ENCODE measurements at regions not wholly inside any gene's neighbourhood (a gene's known extent, or its start where the extent isn't known, plus 50 kb on each side); places are given as distances from the start of the nearest gene placed in this dataset.

DNA sequence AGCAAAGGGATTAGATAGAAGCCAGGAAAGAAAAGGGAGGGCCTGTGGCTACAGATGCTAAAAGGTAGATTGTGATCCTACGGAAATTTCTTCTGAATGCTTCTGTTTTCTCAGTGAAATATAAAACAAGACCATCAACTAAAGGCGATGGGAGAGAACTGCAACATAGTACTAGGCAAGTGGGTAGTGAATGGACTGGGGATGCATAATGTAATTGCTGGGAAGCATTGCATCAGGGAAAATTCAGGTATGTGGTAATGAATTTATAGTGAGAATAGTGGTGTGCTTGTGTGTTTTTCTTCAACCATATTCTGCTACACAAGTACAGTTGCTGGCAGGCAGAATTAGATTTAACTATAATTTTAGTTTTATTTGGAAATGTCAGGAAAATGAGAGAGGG, 156.6 kb downstream of the OPN5 start:
- Mint-ChIP-seq H3K4me1 (ENCODE audit: low read depth) (no peaks in the 10 kb centered on the region), H3K27ac (no peak overlapping the region), H3K4me3 (no peak overlapping the region), H3K9me3 (no peaks in the 10 kb centered on the region), H3K27me3 (peaks cover 2% of the 10 kb centered on the region), H3K36me3 (ENCODE audit: low read depth) (no peaks in the 10 kb centered on the region)
- TF ChIP-seq, protein P1, sequence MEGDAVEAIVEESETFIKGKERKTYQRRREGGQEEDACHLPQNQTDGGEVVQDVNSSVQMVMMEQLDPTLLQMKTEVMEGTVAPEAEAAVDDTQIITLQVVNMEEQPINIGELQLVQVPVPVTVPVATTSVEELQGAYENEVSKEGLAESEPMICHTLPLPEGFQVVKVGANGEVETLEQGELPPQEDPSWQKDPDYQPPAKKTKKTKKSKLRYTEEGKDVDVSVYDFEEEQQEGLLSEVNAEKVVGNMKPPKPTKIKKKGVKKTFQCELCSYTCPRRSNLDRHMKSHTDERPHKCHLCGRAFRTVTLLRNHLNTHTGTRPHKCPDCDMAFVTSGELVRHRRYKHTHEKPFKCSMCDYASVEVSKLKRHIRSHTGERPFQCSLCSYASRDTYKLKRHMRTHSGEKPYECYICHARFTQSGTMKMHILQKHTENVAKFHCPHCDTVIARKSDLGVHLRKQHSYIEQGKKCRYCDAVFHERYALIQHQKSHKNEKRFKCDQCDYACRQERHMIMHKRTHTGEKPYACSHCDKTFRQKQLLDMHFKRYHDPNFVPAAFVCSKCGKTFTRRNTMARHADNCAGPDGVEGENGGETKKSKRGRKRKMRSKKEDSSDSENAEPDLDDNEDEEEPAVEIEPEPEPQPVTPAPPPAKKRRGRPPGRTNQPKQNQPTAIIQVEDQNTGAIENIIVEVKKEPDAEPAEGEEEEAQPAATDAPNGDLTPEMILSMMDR (IDR thresholded peaks at IDR 0.05), result no peak
- CTCF ChIA-PET, result no interaction called here
- DNase-seq (no peak), ATAC-seq (no peak)
- POLR2A ChIA-PET, result no interaction called here
- intact Hi-C loops (cut with micrococcal nuclease), result no loop called here

DNA sequence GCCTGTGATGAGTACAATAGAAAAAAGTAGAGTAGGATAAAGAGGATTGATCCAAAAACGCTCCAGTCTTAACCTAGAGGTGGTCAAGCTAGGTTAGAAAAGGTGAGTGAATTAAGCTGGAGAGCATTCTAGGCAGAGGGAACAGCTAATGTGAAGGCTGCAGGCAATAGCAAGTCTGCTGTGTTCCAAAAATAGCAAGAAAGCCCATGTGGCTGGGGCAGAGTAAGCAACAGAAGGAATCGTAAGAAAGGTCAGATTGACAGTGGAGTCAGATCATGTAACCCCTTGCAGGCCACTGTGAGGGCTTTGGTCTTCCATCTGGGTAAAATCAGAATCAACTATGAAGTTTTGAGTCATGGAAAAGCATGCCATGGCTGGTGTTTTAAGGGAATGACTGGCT, 155.0 kb downstream of the OPN5 start:
- H3K4me1 Mint-ChIP-seq (ENCODE audit: low read depth), result no peaks in the 10 kb centered on the region
- DNase-seq (no peak), ATAC-seq (no peak)
- TF ChIP-seq, protein P1 (IDR thresholded peaks at IDR 0.05), result no peak
- POLR2A ChIA-PET, result no interaction called here
- CTCF ChIA-PET, result no interaction called here
- no peak overlapping the region for H3K27ac Mint-ChIP-seq
- no peaks in the 10 kb centered on the region for H3K36me3 Mint-ChIP-seq (ENCODE audit: low read depth)
- H3K4me3 Mint-ChIP-seq, result no peak overlapping the region
- intact Hi-C loops (cut with micrococcal nuclease), result no loop called here
- H3K9me3 Mint-ChIP-seq, result no peaks in the 10 kb centered on the region
- peaks cover 2% of the 10 kb centered on the region for H3K27me3 Mint-ChIP-seq

DNA sequence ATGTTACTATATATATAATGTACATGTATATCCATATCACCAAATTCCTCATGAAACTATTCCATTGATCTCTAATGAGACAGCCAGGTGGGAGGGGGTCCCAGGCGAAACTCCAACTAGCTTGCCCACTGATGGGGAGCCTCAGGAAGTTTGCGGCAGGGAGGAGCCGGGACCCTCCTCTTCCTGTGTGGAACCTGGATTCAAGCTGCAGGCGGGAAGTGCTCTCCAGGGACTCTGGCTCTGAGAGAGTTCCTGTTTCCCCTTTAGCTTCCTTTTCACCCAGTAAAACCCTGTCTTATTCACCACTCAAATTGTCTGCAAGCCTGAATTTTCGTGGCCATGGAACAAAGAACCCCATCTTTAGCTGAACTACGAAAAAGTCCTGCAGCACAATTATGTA, 152.2 kb downstream of the OPN5 start:
- DNase-seq (no peak), ATAC-seq (no peak)
- ChIA-PET CTCF (interaction anchor here (0.7 kb wide), 1 partner anchor 36 kb away, joined by 3 read pairs; no protein-coding TSS in a partner anchor), POLR2A (interaction anchor here (0.6 kb wide), 1 partner anchor 16 kb away, joined by 3 read pairs; no protein-coding TSS in a partner anchor)
- TF ChIP-seq, protein P1 (IDR thresholded peaks at IDR 0.05), result no peak
- Mint-ChIP-seq H3K27ac (no peak overlapping the region), H3K4me3 (no peak overlapping the region), H3K9me3 (no peaks in the 10 kb centered on the region), H3K4me1 (ENCODE audit: low read depth) (no peaks in the 10 kb centered on the region), H3K36me3 (ENCODE audit: low read depth) (no peaks in the 10 kb centered on the region), H3K27me3 (peaks cover 2% of the 10 kb centered on the region)
- intact Hi-C loops (cut with micrococcal nuclease), result no loop called here

DNA sequence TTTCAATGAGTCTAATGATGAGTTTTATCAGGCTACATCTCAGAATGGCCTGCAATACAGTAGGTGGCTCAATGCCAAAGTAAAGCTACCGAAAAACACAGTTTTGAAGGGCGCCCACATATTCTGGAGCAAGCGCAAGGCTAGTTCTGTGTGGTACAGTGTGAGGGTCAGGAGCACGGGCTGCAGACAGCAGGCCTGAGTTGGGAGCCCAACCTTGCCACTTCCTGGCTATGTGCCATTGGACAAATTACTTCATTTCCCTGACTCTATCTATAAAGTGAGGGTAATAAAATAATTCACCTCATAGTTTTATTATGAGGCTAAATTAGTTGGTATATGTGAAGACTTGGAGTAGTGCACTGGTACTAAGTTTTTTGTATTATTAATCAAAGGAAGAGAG, 150.7 kb downstream of the OPN5 start:
- ATAC-seq (no peak), DNase-seq (no peak)
- Mint-ChIP-seq H3K9me3 (no peaks in the 10 kb centered on the region), H3K36me3 (ENCODE audit: low read depth) (no peaks in the 10 kb centered on the region), H3K27me3 (peaks cover 2% of the 10 kb centered on the region), H3K4me3 (no peak overlapping the region), H3K27ac (no peak overlapping the region), H3K4me1 (ENCODE audit: low read depth) (no peaks in the 10 kb centered on the region)
- ChIA-PET POLR2A (no interaction called here), CTCF (interaction anchor here (1.2 kb wide), 2 partner anchors 144 to 301 kb away, joined by 3 read pairs; no protein-coding TSS in a partner anchor)
- intact Hi-C loops (cut with micrococcal nuclease), result no loop called here
- TF ChIP-seq, protein P1 (IDR thresholded peaks at IDR 0.05), result no peak

DNA sequence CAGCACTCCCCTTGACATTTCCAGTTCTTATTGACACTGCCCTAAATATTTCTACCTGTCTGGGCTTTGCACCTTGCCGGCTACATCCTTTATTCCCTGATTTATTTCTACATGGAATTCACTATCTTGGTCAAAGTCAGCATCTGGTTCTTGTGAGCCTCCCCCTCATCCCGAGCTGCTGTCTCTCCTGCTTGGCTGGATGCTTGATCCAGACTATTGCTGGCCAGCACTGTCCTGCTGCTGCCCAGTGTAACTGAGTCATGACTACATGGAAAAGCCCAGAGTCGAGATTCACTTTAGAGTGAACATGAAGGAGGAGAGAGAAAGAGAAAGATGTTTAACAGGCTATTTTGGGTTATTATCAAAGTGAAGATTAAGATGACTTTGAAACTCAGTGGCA, 142.2 kb downstream of the OPN5 start:
- CTCF ChIA-PET, result no interaction called here

More for the DNA sequence above, 142.2 kb downstream of the OPN5 start:
- Mint-ChIP-seq H3K4me1 (ENCODE audit: low read depth) (no peaks in the 10 kb centered on the region), H3K4me3 (no peak overlapping the region), H3K36me3 (ENCODE audit: low read depth) (no peaks in the 10 kb centered on the region), H3K27ac (no peak overlapping the region), H3K9me3 (no peaks in the 10 kb centered on the region), H3K27me3 (no peaks in the 10 kb centered on the region)
- no peak for ATAC-seq
- intact Hi-C loops (cut with micrococcal nuclease), result no loop called here
- POLR2A ChIA-PET, result no interaction called here
- TF ChIP-seq, protein P1 (IDR thresholded peaks at IDR 0.05), result no peak
- no peak for DNase-seq

All from activated CD8-positive, alpha-beta T cell treated with anti-CD3 and anti-CD28 coated beads for 36 hours (primary cell).